ENCODE measurements at regions not wholly inside any gene's neighbourhood (a gene's known extent, or its start where the extent isn't known, plus 50 kb on each side); places are given as distances from the start of the nearest gene placed in this dataset.

- DNase-seq (ENCODE audit: low read depth): no peak
Measured at GRCh38 chr5:4387290-4387689, 752.8 kb upstream of the ADAMTS16 start.

- DNase-seq (ENCODE audit: low read depth): no peak
Measured at GRCh38 chr5:4395752-4396151, 744.4 kb upstream of the ADAMTS16 start.

GRCh38 chr5:4405614-4406219 is 734.4 kb upstream of the ADAMTS16 start:
- DNase-seq (ENCODE audit: low read depth): no peak

DNA sequence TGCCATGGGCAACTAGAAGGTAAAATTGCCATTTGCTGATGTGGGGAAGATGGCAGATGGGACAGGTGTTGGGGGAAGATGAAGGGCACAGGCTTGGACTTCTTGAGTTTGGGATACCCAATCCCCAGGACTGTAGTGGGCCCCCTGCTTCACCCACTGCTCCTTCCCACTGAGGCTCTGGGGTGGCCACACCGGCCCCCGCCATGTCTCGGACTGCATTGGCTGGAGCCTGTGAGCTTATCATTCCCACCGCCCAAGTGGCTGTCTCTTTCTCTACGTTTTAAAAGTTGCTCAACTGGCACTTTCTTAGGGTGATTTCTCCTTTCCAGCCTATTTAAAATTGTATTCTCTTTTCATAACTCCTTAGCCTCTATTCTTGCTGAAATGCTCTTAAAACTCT is 730.0 kb upstream of the ADAMTS16 start:
- no peak for DNase-seq (ENCODE audit: low read depth)

DNA sequence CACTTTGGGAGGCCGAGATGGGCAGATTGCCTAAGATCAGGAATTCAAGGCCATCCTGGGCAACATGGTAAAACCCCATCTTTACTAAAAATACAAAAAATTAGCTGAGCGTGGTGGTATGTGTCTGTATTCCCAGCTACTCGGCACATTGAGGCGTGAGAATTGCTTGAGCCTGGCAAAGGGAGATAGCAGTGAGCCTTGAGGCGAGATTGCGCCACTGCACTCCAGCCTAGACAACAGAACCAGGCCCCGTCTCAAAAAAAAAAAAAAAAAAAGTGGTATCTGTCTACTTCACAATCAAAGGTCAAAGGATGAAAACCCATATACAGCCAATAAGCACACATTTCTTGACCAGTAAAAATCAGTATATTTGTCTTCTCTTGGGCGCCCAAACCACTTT is 728.5 kb upstream of the ADAMTS16 start:
- no peak for DNase-seq (ENCODE audit: low read depth)

DNA sequence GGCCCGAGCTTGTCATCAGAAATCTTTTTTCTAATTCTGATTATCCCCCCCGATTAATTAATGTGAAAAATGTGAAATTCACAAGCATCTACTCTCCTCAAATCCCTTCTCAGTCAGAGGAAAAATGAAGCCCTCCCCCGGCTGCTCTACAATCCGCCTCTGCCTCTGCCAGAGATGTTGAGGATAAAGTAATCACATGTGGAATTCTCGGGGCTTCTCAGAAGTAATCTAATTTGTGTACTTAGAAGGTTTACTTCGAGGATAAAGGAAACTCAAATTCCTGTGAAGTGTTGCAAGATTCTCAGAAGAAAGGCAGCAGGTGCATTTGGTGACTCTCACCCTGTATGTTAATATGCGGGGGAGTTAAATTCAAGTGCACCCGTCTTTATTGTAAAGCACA is 726.1 kb upstream of the ADAMTS16 start:
- DNase-seq (ENCODE audit: low read depth): no peak

DNA sequence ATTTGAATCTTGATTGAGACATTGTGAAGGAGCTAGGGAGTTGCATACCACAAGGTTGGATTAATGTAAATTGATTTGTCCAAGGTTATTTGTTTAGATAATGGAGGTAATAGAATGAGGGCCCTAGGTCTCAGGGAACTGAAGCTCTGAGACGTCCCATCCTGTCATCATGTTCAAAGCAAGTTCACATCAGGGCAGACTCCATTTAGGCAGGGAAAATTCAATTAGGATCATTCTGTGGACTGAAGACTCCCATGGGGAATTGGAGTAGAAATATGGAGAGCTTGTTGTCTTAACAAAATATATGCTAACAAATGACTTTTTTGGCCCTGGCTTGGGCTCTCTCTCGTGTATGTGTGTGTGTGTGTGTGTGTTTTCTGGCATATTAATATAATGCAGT is 722.0 kb upstream of the ADAMTS16 start:
- no peak for DNase-seq (ENCODE audit: low read depth)

GRCh38 chr5:4419281-4419680 is 720.8 kb upstream of the ADAMTS16 start:
- DNase-seq (ENCODE audit: low read depth): no peak

- DNase-seq (ENCODE audit: low read depth): no peak
Measured at GRCh38 chr5:4420177-4420576, 720.0 kb upstream of the ADAMTS16 start.

DNA sequence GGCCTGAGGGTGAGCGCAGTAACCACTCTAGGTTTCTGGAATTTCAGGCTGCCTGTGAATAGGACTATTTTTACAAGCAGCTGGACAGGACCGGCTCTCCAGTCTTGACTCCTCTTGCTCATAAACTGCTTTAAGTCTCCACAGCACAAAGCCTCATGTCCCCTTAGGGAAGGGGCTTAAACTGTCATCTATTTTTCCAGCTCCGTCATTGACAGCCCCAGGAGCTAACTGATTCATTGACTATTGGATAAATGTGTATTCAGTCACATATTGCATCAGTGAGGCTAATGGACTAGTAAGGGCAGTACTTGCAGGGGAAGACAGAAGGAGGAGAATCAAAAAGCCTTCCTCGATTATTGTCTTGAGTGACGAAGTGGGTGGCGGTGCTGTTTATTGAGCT is 719.4 kb upstream of the ADAMTS16 start:
- no peak for DNase-seq (ENCODE audit: low read depth)

DNA sequence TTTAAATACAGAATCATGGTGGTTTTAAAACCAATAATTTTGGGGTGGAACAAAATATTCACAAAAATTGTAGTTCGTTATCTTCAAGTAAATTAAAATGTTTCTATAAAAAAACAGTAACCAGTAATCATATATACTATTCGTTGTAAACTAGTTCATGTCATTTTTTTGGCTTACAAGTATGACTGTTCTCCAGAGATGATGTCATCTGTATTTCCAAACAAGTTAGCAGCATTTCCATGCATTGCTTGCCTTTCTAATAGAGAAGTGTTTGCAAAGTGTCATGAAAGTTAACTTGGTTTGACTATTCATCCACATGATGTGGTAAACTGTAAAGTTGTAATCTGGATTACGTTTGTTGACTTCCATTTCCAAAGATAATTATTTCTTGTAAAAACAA is 717.9 kb upstream of the ADAMTS16 start:
- no peak for DNase-seq (ENCODE audit: low read depth)

- no peak for DNase-seq (ENCODE audit: low read depth)
Measured at GRCh38 chr5:4424895-4425294, 715.2 kb upstream of the ADAMTS16 start.

DNA sequence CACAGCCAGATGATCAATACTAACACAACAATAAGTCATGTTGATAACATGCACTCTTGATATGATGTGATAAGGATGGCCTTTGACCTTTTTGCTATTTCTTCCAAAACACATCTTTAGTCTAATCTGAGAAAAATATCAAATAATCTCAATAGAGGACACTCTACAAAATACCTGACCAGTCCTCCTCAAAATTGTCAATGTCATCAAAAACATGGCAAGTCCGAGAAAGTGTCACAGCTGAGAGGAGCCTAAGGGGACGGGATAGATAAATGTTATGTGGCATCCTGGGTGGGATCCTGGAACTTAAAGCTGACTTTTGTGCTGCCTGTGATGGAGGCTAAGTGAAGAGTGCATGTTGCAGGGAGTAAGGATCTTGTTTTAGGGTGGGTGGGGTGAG is 699.6 kb upstream of the ADAMTS16 start:
- DNase-seq (ENCODE audit: low read depth): no peak

GRCh38 chr5:4442221-4442620 is 697.9 kb upstream of the ADAMTS16 start:
- DNase-seq (ENCODE audit: low read depth): no peak

DNA sequence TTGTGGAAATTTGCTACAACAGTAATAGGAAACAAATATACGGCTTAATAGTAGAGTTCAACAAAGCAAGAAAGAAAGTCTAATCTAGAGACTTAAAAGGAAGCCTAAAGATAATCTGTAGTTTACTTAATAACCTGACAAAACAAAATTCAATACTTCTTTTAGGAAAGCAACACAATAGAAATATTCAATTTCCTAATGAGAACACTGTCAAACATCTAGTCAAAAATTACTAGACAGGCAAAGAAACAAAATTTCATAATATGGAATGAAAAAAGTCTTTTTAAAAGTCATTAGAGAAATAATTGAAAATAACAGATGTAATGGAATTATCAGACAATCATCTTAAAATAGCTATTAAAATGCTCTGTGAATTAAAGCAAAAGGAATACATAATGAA is 692.5 kb upstream of the ADAMTS16 start:
- no peak for DNase-seq (ENCODE audit: low read depth)

DNA sequence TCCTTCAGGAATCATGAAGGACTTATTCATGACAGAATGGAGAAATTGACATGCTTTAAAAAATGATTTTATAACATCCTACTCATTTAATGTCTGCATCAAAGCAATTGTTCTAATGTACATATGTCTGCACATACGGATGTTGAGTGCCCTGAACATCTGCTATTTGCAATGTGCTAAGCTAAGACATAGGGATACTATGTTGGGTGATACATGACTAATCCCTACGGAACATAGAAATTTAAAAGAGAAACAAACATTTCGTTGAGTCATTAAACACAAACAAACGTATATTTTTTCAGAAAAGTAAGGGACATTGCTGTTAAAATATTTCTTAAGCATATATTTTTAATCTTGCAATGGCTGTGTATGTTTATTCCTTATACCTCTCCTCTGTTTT is 686.5 kb upstream of the ADAMTS16 start:
- DNase-seq (ENCODE audit: low read depth): no peak

- no peak for DNase-seq (ENCODE audit: low read depth)
Measured at GRCh38 chr5:4479426-4479825, 660.7 kb upstream of the ADAMTS16 start.

DNA sequence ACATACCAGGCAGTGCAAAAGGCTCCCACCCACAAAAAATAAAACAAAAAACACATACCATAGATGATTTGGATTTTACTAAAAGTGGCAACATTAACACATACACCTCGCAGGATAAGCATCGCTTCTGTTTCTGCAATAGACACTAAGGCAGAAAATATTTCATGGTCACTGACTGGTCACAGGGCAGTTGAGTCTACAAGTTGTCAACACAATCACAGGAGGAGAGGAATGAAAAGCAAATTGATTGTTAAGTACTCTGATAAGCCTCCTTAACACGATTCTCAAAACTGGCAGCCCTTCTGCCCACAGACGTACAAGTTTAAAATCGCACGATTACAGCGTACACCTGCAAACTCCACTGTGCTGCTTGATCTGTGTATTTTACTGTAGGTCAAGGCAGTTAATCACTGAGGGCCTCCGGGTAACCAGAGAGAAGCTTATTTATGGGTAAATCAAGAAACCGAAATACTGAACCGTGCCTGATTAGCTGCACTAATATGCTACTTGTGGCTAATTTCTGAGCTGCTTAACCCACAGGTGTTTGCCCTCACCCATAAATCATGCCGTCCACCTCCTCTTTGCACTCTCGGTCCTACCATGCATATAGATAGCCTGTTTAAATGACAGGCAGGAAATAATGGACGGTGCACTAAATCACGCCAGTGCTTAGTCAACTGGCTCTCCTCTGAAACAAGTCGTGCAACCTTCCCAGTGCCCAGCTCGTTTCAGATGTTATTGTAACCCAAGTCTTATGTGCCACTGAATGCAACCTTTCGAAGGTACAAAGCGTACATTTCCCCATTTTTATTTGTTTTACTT is 659.4 kb upstream of the ADAMTS16 start:
- no peak for DNase-seq (ENCODE audit: low read depth)

DNA sequence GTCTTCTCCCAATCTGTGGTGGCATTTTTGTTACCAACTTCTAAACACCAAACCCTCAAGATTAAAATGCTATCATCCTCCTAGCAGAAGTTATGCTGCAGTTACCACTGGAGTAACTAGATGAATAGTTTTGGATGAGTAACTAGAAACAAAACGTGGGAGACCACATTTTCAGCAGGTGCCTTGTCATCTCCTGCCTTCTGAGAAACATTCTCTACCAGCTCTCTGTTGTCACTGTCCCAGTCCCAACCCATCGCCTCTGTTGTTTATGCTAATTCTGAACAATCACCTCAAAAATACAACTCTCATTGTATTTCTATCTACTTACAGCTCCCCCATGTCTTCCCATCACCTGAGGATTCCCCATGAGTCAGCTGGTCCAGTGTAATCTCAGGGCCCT is 652.5 kb upstream of the ADAMTS16 start:
- DNase-seq (ENCODE audit: low read depth): no peak

DNA sequence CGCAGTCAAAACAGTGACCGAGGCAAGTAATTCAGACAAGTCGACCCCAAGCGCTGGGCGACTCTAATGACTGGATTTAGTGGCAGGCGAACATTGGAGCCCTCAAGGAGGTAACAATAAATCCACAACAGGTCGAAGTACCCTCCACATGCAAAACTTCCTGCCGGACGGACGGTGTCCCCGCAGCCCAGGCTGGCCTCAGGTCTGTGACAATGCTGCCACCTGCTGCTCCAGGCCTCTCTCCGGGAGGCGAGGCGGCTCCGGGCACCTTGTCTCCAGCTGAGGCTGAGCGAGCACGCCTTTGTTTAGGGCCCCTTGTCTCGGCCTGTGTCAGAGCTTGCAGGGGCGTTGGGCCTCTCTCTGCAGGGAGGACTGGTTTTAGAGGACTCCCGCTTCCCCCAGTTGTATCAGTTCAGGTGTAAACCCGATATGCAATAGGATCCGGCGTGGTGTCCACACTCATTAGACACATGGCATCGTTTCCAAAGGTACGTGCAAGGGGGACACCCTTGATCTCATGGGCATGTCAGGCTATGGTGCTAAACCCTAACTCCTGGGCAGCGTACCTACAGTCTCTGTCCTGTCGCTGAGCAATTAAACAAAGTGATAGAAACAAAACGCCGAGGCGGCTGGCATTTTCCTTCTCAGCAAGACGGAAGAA is 628.0 kb upstream of the ADAMTS16 start:
- DNase-seq (ENCODE audit: low read depth): no peak

DNA sequence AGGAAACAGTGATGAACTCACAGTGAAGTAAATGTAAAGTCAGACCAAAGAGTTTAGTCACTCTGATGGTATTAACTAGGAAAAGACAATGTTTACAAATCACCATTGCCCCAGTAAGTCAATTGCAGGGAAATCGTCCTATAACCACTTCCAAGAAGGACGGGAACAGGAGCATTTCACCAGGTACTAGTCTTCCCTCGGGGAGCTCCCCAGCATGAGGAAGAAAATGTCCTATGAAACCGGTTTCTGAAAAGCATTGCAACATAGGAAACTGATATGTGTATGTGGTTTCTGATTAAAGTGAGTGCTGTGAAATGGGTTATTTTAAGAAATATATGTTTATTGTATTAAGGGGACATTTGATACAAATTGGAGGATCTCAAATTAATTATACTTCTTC is 626.7 kb upstream of the ADAMTS16 start:
- DNase-seq (ENCODE audit: low read depth): no peak

DNA sequence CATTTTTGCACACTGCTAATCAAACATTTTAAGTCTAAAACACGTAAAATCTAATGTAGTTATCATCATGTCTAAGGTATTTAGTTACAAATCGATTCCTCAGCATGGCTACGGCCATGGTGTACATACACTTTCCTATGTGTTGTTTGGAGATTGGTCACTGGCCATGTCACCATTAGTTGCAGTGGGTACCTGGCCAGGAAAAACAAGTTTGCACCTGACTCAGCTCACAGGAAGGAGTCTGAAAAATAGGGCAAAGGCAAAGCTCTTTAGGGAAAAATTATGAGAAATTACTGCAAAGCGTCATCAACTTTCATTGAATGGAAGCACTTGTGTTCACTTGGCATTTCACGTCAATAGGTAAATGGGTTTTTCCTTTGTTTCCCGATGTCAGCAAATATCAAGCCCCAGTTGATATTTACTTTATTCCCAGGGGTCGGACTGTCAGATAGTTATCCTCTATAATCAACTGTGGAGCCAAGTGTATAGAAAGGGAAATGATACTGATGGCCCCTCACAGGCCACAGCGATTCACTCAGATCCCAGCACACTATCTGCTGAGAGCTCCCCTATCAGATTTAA is 626.0 kb upstream of the ADAMTS16 start:
- DNase-seq (ENCODE audit: low read depth): no peak
